ENCODE measurements at regions not wholly inside any gene's neighbourhood (a gene's known extent, or its start where the extent isn't known, plus 50 kb on each side); places are given as distances from the start of the nearest gene placed in this dataset.

DNA sequence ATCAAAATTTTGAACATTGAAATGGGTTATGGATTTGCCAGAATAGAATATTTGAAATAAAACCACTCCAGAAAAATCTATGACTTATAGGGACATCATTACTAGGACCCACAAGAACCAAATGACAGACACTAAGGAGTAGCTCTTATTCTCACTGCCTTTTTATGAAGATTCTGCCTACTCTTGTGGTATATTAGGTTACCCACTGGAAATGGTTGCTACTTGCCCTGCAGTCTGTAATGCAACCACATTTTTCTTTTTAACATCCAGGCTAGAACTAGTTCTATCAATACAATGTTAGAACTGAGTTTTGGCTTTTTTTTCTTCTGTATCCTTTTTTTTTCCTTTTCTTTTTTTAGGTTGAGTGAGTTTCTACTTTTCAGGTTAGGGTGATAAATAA, 158.9 kb downstream of the PPP1R2C start:
- Histone ChIP-seq H3K27me3 (replicated peaks) (no peaks in the 10 kb centered on the region), H3K36me3 (replicated peaks) (no peaks in the 10 kb centered on the region), H3K4me3 (ENCODE audit: low read depth, low read length) (no peak overlapping the region), H3K27ac (no peak overlapping the region)
- no peak for DNase-seq
- in situ Hi-C loops (cut with HindIII; ENCODE audit: low pct_ligation_motif_present, low sequenced_read_pairs): no loop called here
- TF ChIP-seq, protein P1, sequence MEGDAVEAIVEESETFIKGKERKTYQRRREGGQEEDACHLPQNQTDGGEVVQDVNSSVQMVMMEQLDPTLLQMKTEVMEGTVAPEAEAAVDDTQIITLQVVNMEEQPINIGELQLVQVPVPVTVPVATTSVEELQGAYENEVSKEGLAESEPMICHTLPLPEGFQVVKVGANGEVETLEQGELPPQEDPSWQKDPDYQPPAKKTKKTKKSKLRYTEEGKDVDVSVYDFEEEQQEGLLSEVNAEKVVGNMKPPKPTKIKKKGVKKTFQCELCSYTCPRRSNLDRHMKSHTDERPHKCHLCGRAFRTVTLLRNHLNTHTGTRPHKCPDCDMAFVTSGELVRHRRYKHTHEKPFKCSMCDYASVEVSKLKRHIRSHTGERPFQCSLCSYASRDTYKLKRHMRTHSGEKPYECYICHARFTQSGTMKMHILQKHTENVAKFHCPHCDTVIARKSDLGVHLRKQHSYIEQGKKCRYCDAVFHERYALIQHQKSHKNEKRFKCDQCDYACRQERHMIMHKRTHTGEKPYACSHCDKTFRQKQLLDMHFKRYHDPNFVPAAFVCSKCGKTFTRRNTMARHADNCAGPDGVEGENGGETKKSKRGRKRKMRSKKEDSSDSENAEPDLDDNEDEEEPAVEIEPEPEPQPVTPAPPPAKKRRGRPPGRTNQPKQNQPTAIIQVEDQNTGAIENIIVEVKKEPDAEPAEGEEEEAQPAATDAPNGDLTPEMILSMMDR (IDR thresholded peaks at IDR 0.05; ENCODE audit: low read depth, low read length, missing control alignments): no peak

DNA sequence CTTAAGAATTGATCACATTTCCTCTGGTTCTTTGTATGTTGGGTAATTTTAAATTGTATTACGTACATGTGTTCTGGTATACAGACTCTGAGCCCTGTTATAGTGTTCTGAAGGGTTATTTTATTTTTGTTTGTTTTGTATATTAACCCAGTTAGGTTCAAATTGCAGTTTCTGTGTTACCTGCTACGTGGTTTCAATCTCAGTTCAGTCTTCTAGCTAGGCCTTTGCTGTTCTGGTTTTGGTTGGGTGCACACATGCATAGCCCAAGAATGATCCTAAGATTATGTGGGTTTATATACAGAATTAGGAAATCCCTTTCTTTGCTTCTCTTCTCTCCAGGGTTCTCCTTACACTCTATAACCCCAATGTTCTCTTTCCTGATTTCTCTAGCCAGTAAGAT, 161.0 kb downstream of the PPP1R2C start:
- Histone ChIP-seq H3K4me3 (ENCODE audit: low read depth, low read length) (no peak overlapping the region), H3K36me3 (replicated peaks) (no peaks in the 10 kb centered on the region), H3K27me3 (replicated peaks) (no peaks in the 10 kb centered on the region), H3K27ac (no peak overlapping the region)
- no peak for DNase-seq
- TF ChIP-seq, protein P1 (IDR thresholded peaks at IDR 0.05; ENCODE audit: low read depth, low read length, missing control alignments): no peak
- in situ Hi-C loops (cut with HindIII; ENCODE audit: low pct_ligation_motif_present, low sequenced_read_pairs): no loop called here

DNA sequence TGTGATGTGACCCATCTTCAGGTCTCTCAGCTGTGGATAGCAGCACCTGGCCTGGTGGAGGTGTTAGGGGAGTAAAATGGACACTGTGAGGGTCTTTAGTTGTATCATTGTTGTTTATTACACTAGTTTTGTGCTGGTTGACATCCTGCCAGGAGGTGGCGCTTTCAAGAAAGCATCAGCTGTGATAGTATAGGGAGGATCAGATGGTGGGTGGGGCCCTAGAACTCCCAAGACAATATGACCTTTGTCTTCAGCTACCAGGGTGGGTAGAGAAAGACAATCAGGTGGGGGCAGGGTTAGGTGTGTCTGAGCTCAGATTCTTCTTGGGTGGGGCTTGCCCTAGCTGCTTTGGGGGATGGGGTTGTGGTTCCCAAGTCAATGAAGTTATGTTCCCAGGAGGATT, 162.8 kb downstream of the PPP1R2C start:
- Histone ChIP-seq H3K4me3 (ENCODE audit: low read depth, low read length) (no peak overlapping the region), H3K27me3 (replicated peaks) (no peaks in the 10 kb centered on the region), H3K36me3 (replicated peaks) (no peaks in the 10 kb centered on the region), H3K27ac (no peak overlapping the region)
- no peak for DNase-seq
- in situ Hi-C loops (cut with HindIII; ENCODE audit: low pct_ligation_motif_present, low sequenced_read_pairs): no loop called here
- TF ChIP-seq, protein P1 (IDR thresholded peaks at IDR 0.05; ENCODE audit: low read depth, low read length, missing control alignments): peak; percentile 12

DNA sequence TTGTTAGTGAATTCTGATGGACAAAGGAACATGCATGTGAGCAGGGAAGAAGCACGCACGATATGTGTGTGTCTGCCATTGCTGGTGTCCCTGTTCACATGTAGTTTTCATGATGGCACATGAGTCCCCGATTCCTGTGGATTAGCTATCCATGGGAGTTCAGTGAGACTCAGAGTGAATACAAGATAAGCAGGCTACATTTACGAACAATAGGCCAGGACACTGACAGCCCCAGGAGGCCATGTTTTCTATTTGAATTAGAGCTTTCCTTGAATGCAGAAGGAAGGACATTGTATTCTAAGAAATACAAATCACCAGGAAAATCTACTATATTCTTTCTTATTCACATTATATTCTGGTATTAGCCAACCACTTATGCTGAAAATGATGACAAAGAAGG, 171.4 kb downstream of the PPP1R2C start:
- Histone ChIP-seq H3K27ac (no peak overlapping the region), H3K36me3 (replicated peaks) (no peaks in the 10 kb centered on the region), H3K4me3 (ENCODE audit: low read depth, low read length) (no peak overlapping the region), H3K27me3 (replicated peaks) (no peaks in the 10 kb centered on the region)
- TF ChIP-seq, protein P1 (IDR thresholded peaks at IDR 0.05; ENCODE audit: low read depth, low read length, missing control alignments): no peak
- in situ Hi-C loops (cut with HindIII; ENCODE audit: low pct_ligation_motif_present, low sequenced_read_pairs): no loop called here
- DNase-seq: no peak

DNA sequence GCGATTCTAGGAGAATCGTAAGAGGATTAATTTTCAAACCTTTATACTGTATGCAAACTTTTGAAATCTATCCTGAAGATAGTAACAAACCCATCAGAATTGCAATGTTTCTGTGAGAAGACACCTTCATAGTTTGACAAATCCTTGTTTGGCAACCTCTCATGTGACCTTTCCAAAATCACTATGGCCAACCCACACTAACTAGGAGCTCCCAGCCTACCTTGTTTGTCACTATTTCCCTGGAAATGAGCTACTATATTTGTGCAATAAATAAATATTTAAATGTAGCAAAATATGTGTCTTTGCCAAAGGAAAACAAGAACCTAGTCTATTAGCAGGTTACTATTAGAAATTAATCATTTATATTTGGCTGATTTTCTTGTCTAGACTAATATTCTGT, 173.7 kb downstream of the PPP1R2C start:
- TF ChIP-seq, protein P1 (IDR thresholded peaks at IDR 0.05; ENCODE audit: low read depth, low read length, missing control alignments): no peak
- in situ Hi-C loops (cut with HindIII; ENCODE audit: low pct_ligation_motif_present, low sequenced_read_pairs): no loop called here
- DNase-seq: no peak
- Histone ChIP-seq H3K36me3 (replicated peaks) (no peaks in the 10 kb centered on the region), H3K4me3 (ENCODE audit: low read depth, low read length) (no peak overlapping the region), H3K27me3 (replicated peaks) (no peaks in the 10 kb centered on the region), H3K27ac (no peak overlapping the region)

DNA sequence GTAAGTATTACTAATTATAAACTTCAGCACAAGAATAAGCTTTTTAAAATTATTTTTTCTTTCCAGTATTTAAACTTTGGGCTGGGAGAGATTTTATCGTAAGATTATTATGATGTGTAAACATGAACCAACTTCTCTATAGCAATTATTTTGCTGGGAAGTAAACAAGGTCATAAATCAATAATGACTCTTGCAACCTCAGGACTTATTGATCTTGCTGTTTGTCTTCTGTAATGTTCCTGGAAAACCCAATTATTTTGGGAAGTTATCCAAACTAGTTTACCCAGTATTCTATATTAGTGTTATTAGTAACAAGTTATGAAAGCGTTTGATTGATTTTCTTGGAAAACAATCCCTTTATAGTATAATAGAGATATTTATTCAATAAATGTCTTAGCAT, 174.9 kb downstream of the PPP1R2C start:
- Histone ChIP-seq H3K27me3 (replicated peaks) (no peaks in the 10 kb centered on the region), H3K36me3 (replicated peaks) (no peaks in the 10 kb centered on the region), H3K27ac (no peak overlapping the region), H3K4me3 (ENCODE audit: low read depth, low read length) (no peak overlapping the region)
- in situ Hi-C loops (cut with HindIII; ENCODE audit: low pct_ligation_motif_present, low sequenced_read_pairs): no loop called here
- TF ChIP-seq, protein P1 (IDR thresholded peaks at IDR 0.05; ENCODE audit: low read depth, low read length, missing control alignments): no peak
- DNase-seq: no peak
